NCI-H2196 treated with DMSO at 0.1 percent for 48 hours (cell line): ENCODE measurements at regions not wholly inside any gene's neighbourhood (a gene's known extent, or its start where the extent isn't known, plus 50 kb on each side); places are given as distances from the start of the nearest gene placed in this dataset.

Experiments used
- DNase-seq: peaks from one replicate; lab custom pipeline; 2025; ENCODE audit not compliant: unreplicated experiment; lab: John Stamatoyannopoulos, UW

DNA sequence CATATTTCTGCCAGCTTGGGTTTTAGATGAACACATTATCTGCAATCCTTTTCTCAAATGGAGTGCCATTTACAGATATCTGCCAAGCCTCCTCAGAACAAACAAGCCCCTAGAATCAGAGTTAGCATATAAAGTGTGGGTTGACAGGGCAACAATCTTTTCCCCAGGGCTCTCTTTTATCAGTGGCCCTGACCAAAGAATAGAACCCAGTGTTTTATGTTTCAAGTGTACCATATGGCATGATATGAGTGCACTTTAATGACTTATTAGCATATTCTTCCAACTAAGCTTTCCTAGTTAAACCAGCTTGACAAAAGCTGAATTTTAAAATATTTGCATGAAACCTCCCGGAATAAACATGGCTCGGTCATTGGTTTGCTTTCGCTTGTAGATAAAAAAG lies 57.3 kb downstream of the EVX1 start:
- no peak for DNase-seq

DNA sequence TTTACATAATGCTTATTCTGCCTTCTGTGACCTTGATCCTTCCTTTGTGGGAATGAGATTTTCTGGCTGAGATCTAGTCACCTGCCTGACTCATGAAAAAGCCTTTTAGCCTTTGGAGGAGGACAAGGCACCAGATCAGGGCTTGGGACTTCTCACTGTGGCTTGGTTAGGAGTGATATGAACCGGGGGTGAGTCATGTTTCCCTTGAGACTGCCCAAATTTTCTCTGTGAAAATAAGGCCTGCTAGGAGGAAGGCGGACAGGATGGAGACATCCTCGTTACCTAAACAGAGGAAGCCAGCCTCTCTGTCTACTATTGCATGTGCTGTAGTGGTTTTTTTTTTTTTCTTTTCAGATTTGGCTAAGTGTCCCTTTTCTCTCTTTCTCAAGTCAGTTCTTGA lies 57.8 kb downstream of the EVX1 start:
- no peak for DNase-seq

DNA sequence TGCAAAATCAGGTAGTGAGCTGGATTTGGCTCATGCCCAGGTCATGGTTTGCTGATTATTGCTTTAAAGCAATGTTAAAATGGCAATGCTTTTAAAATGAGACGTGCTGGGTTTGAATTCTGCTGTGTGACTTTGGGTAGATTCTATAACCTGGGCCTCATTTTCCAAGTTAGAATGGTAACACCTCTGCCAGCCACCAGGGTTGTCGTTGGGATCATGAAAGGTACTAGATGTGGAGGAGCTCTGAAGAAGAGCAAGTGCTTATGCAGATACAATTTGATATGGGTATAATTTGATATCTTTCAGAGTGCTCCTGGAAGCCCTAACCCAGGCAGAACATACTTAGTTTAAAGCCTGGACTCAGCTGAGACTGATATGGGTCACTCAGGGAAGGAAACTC lies 60.0 kb downstream of the EVX1 start:
- no peak for DNase-seq

DNA sequence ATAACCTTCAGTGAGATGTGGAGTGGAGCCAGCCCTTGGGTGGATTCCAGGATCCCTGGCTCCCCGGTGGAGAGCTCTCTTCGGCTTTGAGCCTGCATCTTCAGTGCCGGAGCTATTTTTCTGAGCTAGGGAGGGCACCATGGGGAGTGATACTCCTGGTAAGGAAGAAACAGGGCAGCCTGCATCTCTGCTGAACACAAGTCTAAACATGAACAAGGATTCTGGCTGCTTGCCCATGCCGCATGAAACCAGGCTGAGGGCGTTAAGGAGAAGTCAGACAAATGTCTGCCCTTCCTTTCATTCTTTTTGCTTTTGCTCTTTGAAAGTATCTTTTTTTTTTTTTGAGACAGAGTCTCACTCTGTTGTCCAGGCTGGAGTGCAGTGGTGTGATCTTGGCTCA lies 60.4 kb downstream of the EVX1 start:
- no peak for DNase-seq

DNA sequence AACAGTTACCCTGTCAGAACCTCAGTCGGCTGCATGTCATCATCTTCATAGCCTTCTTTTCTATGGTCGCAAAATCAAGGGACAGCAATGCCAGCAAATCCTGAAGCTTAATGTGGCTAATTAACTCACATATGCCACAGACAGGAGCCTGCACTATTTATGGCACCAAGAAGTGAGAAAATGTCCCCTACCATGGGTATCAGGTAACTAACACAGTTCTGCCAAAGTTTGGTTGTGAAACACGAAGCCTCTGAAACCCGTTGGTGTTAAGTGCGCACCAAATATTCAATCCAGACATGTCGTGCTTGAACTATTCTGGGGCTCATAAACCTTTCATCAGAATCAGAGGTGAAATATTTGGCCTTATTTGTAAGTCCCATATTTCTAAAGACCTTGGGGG lies 63.3 kb downstream of the EVX1 start:
- DNase-seq, result no peak

DNA sequence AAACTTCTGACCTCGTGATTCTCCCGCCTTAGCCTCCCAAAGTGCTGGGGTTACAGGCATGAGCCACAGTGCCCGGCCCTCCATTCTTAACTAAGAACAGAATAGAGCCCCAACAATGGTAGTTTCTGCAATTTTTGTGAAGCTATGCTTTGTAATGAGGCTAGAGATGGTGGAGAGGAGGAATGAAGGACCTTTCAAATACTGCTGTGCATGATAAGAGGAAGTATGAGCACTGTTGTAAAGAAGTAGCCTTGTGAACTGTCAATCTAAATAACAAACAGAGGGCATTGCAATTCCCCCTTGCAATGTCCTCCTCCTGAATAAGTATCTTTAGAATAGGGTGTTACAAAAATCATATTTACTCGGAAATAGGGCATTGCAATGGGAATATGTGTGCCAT lies 70.2 kb downstream of the EVX1 start:
- no peak for DNase-seq

DNA sequence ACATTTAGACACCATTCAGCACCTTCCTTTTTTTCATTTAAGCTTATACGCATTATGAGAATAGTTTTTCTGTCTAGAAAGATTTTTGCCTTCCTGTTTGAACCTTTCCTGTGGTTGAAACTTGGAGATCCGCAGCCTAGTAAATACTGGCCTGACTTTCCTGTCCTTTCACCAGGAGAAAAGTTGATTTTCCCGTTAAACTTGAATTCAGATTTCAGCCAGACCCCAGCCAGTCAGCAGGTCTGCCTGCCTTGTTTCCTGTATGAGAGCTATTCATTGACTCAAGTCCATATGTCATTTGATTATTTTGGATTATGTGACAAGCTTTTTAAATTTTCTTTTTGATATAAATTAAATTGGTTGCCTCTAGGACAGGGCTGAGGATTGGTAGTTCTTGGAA lies 71.5 kb downstream of the EVX1 start:
- no peak for DNase-seq

DNA sequence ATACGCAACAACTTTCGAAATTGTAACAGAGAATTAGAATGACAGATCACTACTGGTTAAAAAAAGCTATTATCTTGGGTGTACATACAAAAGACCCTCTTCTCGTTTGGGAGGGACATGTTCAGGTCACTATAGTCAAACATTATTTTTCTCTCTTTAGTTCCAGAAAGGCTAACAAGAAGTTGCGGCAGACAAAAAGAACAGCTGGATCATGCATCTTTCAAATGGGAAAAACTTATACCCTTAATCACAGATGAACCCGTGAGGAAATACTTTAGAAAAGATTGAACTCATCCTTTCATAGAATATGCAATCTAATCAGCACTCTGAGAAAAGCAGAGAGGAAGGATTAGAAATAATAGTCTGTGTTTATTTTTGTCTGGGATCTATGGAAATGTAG lies 72.5 kb downstream of the EVX1 start:
- no peak for DNase-seq

DNA sequence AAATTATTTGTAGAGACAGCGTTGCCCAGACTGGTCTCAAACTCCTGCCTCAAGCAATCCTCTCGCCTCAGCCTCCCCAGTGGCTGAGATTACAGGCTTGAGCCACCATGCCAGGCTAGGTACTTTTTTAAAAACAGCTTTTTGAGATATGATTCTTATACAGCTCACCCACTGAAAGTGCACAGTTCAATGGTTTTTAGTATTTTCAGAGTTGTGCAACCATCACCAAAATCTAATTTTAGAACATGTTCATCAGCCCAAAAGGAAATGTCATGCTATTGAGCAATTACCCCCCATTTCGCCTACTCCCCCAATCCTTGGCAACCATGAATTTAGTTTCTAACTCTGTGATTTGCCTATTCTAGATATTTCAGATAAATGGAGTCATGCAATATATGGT lies 73.7 kb downstream of the EVX1 start:
- DNase-seq, result no peak

DNA sequence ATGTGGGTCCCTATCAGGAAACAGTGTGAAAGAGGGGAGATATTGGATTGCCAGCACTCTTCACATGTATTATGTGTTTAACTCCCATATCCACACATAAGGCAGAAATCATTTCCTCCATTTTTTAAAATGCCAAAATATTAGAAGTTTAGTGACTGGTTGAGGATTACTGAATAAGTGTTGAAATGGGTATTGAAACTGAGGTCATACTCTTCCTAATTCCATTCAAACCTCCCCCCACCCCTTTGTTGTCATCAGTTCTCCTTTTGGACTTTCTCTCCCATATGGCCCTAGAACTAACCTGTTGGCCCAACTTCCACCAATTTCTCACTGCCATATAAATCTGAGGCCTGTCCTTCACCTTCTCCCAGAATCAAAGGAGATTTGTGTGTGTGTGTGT lies 81.6 kb downstream of the EVX1 start:
- DNase-seq, result no peak

DNA sequence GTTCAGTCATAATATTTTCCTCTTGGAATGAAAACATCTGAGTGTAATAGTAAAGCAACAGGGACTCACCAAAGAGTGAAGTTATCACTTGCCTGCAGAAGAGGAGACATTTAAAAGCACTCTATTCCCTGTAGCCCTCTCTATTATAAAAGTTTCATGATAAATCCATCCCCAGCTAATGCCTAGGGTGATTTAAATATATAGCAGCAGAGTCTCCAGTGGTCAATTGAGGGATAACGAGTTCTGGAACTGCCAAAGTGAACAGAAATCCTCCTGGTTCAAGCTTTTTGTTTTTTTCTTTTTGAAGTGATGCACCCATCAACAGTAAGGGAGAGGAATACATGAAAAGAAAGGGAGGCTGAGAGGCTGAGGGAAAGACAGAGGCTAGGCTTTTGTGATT lies 87.3 kb downstream of the EVX1 start:
- DNase-seq, result no peak

DNA sequence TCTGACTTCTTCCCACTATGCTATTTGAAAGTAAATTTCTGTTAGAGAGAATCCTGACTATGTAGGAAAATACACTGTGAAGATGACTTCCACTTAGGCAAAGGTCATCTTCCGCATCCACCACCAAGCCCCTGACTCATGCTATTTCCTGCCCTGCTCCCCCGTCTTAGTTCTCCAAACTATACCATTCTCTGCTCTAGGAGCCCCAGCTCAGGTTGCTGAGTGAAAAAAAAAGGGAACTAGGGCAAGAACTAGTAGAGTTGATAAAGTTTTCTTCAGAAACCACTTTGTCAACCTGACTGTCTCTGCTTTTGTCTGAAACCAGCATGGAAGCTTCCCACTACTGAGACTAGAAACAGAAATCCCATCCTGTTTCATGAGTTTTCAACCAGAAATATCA lies 96.9 kb downstream of the EVX1 start:
- no peak for DNase-seq

DNA sequence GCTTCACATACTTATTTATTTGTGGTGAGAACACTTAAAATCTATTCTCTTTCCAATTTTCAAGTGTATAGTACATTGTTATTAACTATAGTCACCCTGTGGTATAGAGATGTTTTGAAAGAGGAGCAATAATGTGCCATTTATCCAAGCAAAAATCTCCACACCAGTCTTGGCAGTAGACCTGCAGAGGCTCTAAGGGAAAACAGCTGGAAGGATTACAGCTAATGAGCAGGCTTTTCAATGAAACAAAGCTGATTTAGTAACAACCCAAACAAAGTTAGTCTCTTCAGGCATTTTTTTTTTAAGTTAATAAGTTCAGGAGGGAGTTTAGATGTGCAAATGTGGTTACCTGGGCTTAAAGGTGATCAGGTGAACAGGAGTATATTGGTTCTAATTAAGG lies 101.9 kb downstream of the EVX1 start:
- DNase-seq, result no peak

DNA sequence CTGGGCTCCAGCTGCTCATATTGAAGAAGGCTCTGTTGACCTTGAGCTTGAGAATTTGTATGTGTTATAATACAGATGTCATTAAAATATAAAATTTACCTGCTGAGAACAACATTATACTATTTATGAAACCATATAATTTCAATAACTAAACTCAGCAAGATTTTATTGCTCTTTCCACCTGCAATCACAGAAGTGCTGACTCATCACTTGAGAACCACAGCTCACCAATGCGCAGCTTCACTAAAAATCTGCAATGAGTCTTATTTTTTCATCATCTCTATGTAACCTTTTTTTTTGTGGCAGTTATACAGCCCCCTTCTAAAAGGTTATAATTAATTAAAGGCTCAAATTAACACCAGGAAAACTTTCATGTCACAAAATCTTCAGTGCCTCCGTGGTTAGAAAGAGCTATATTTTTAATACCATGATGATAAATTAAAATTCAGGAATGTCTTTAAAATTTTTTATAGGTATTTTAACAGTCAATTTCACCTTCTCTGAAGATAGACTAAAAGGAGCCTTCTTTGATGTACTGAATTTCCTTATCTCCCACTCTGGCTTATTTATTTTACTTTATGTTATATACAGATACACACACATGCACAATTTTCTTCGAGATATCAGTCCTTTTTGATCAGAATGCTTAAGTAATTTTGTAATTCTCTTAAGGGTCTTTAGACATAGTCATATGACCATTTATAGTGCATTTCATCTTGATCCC lies 102.7 kb downstream of the EVX1 start:
- DNase-seq, result no peak

DNA sequence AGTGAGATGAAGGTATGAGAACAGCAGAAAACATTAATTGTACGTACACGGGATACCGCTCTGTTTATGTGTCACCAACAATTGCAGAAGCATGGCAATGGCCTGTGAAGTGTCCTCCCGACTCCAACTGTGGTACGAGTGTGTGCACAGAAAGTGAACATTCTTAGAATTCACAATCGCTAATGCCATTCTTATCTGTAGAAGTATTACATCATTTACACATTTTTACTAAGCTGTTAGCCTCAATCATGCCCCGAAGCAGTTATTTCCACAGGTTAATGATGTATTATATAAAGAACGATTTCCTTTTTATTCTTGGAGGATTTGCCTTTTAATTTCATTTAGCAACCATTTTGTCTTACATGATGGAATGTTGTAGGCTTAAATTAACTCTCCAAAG lies 103.4 kb downstream of the EVX1 start:
- DNase-seq, result no peak

DNA sequence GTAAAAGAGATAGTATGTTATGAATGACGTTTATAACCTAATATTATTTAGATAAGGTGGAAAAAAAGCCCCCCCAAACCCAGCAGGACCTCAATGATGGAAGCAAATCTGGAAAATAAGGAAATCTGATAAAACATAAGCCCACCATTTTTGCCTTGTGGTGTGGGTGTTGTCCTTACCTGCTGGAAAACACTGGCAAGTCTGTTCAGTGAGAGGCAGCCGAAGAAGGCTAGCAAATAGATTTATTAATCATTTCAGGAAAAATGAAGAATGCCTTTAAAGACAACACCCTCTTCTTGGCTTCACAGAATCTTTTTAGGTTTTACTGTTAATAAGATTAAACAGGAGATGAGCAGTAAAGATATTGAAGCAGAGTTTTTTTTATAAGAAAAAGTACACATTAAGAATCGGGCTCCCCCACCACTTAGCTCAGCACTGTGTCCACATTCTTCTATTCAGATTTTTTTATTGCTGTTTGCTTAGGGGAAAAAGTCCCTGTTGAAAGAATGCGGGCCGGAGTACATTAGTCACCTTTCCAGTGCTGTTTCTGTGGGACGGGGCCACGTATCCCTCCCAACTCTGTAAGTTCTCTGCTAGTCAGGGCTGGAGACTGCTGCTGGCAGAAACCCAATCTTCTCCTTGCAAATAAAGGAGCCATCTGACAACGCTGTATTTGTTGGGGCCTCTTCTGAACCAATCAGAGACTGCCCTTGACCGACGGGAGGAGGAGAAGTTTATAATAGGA lies 104.1 kb downstream of the EVX1 start:
- DNase-seq, result peak; percentile 28

DNA sequence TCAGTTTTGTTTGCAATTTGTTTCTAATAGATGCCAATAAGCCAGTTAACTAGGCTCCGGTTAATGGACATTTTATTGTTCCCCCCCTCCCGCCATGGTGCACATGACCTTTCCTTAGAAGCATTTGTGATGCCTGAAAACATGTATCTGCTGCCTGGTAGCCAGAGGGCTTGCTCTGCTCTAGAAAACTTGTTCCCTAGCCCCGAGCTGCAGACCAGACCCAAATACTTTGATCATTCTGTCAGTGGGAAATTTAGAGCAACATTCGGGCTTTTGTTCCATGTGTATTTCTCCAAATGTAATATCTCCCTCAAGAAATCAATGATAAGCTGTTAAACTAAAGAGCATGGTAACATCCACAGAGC lies 104.7 kb downstream of the EVX1 start:
- no peak for DNase-seq

DNA sequence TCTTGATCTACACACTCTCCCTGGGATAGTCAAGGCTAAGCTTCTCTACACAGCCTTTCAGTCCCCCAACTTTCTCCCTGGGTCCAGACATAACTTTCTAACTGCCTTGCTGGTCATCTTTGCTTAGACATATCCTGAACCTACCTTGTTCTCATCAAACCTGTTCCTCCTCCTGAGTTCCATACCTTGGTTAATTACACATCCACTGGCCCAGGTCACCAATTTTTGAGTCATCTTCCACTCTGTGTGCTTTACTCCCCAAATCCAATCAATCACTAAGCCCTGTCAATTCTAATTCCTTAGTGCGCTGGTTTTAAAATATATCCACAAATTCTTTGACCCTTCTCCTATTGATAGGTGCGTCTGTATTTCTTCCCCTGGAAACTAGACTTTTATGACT lies 107.0 kb downstream of the EVX1 start:
- DNase-seq, result no peak

DNA sequence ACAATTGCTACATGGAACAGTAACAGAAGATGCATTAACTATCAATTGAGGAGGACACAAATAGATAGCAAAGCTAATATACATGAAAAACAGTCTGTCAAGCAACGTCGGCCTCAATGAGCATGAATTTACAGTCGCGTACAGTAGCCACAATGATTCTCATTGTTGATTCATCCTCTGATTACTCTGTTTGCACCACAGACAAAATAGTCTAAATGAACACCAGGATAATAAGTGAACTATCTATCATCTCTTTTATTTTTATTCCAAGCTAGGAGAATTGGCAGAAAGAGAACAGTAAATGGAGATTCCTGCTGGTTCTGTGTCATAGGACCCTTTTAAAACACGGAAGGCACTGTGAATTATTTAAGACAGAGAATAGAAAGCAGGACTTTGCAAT lies 108.5 kb downstream of the EVX1 start:
- no peak for DNase-seq

DNA sequence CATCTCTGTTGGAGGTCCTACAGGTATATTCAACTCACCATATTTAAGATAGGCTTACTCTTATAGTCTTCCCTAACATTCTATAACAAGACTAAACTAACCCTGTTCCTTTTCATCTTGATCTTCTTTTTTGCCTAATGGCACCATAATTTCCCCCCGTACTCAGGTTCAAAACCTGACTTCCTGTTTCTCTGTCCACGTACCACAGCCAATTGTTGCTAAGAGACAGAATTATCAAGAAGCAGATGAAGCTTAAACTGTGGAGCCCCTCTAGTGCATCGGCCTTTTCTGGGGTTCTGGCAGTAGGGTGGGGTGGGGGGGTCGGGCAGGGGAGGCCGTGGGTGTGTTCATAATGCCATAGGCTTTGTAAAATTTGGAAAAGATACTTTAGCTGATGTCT lies 109.2 kb downstream of the EVX1 start:
- no peak for DNase-seq

DNA sequence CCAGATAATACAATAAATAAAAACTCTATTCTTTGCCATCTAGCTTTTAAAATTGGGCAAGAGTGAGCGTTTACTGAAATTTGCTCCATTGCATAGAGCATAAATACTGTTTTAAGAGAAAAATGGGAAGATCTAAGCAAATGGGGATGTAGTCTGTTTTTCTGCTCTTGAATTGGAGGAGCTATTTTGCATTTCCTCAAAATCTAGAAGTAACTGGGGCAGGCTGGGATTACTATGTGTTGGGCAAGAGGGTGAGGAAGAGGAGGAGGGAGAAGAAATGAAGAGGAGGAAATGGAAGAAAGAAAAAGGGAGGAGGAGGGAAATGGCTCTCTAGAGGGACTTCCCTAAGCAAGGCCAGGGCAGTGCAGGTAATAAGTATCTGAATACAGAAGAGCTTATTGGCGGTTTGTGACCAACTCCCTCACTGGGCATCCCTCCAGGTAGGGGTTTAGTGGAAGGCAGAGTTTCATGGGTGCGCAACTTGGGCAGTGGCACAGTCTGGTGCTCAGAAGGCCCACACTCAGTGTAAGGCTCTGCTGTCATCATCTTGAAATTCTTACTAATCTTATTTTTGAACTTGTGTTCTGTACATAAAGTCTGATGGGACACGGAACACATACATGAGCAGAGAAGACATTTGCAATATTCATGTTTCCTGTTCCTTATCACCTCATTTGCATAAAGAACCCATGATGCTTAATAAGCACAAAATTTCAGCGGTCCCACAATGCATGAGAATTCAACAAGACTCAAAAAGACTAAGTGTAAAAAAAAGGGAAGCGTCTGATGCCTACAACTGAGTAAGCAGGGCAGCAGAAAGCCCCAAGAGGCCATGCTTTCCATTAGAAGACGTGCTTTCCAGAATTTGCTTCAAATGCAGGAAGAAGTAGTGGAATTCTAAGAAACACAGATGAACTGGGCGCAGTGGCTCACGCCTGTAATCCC lies 116.9 kb downstream of the EVX1 start:
- no peak for DNase-seq

DNA sequence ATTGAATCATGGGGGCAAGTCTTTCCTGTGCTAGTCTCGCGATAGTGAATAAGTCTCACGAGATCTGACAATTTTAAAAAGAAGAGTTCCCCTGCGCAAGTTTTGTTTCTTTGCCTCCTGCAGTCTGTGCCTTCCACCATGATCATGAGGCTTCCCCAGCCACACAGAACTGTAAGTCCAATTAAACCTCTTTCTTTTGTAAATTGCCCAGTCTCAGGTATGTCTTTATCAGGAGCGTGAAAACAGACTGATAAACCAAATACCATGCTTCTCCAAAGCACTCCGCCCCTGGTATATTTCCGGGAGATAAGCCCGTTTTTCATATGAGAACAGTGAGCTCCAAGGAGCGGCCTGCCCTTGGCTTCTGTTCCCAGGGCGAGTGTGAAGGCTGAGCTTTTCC lies 118.9 kb downstream of the EVX1 start:
- no peak for DNase-seq
